RWPE2 (cell line): ENCODE measurements at regions not wholly inside any gene's neighbourhood (a gene's known extent, or its start where the extent isn't known, plus 50 kb on each side); places are given as distances from the start of the nearest gene placed in this dataset.
"Not testable (repeated sequence)": the region's sequence is repeated elsewhere in the genome, so short reads cannot be mapped to it uniquely, and the experiment has no call there.

Source experiments
- ATAC-seq: fragments of 200-7000 bp; cut with Tn5 transposase; 3 replicates; pipeline ENCODE4 v1.9.1; 2021; ENCODE audit warnings: low read depth
- DNase-seq: peaks from one replicate; pipeline ENCODE4 v3.0.0-alpha.2; 2020; ENCODE audit warnings: low spot score
- H3K27ac ChIP-seq: fragments of 450-650 bp; 2 replicates; pipeline ENCODE4 v1.5.1; 2017; ENCODE audit warnings: mild to moderate bottlenecking; ENCODE audit not compliant: poor library complexity, severe bottlenecking
- H3K27me3 ChIP-seq: fragments of 250-450 bp; sonication (Bioruptor Pico); 2 replicates; pipeline ENCODE4 v1.5.1; 2021; ENCODE audit warnings: mild to moderate bottlenecking, moderate library complexity; ENCODE audit not compliant: insufficient read depth, poor library complexity, severe bottlenecking
- H3K36me3 ChIP-seq: fragments of 250-450 bp; sonication (Bioruptor Pico); 2 replicates; pipeline ENCODE4 v1.5.1; 2020; ENCODE audit warnings: low read depth, mild to moderate bottlenecking, moderate library complexity
- H3K4me1 ChIP-seq: fragments of 250-450 bp; sonication (Bioruptor Pico); 2 replicates; pipeline ENCODE4 v1.5.1; 2021; ENCODE audit warnings: mild to moderate bottlenecking, moderate library complexity; ENCODE audit not compliant: insufficient read depth, poor library complexity, severe bottlenecking
- H3K4me3 ChIP-seq: fragments of 250-450 bp; sonication (Bioruptor Pico); 2 replicates; pipeline ENCODE4 v1.5.1; 2021; ENCODE audit warnings: mild to moderate bottlenecking, moderate library complexity; ENCODE audit not compliant: severe bottlenecking
- H3K9me3 ChIP-seq: fragments of 250-450 bp; sonication (Bioruptor Pico); 2 replicates; pipeline ENCODE4 v1.5.1; 2021; ENCODE audit warnings: mild to moderate bottlenecking, moderate library complexity; ENCODE audit not compliant: severe bottlenecking
- TF ChIP-seq, protein P1 (sequence below): fragments of 450-650 bp; IDR thresholded peaks from one replicate; pipeline ENCODE4 v1.5.1; 2017; ENCODE audit warnings: mild to moderate bottlenecking, moderate library complexity; ENCODE audit not compliant: poor library complexity, severe bottlenecking

DNA sequence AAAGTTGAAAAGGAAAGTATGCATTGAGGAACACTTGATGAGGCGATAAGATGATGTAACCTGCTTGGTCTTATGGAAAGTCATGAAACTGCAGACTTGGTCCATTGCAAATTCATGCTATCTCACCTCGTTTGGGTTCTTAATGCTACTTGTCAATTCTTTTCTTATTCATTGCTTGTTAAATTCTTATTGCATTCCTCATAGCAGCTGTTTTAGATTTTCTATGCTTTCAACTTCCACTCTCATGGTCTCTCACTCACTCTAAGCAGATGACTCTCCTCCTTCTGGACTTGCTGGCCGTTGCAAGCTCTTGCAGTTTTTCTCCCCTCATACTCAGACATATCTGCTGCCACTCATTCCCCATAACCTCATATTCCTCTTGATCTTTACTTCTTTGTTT lies 67.8 kb upstream of the CSNK1A1L start:
- TF ChIP-seq, protein P1, sequence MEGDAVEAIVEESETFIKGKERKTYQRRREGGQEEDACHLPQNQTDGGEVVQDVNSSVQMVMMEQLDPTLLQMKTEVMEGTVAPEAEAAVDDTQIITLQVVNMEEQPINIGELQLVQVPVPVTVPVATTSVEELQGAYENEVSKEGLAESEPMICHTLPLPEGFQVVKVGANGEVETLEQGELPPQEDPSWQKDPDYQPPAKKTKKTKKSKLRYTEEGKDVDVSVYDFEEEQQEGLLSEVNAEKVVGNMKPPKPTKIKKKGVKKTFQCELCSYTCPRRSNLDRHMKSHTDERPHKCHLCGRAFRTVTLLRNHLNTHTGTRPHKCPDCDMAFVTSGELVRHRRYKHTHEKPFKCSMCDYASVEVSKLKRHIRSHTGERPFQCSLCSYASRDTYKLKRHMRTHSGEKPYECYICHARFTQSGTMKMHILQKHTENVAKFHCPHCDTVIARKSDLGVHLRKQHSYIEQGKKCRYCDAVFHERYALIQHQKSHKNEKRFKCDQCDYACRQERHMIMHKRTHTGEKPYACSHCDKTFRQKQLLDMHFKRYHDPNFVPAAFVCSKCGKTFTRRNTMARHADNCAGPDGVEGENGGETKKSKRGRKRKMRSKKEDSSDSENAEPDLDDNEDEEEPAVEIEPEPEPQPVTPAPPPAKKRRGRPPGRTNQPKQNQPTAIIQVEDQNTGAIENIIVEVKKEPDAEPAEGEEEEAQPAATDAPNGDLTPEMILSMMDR: no peak
- no peaks in the 10 kb centered on the region for H3K27me3 ChIP-seq
- H3K4me3 ChIP-seq: no peak overlapping the region
- no peak for DNase-seq
- H3K27ac ChIP-seq: no peak overlapping the region
- ATAC-seq: no peak
- H3K9me3 ChIP-seq: no peaks in the 10 kb centered on the region
- no peaks in the 10 kb centered on the region for H3K4me1 ChIP-seq
- no peaks in the 10 kb centered on the region for H3K36me3 ChIP-seq

DNA sequence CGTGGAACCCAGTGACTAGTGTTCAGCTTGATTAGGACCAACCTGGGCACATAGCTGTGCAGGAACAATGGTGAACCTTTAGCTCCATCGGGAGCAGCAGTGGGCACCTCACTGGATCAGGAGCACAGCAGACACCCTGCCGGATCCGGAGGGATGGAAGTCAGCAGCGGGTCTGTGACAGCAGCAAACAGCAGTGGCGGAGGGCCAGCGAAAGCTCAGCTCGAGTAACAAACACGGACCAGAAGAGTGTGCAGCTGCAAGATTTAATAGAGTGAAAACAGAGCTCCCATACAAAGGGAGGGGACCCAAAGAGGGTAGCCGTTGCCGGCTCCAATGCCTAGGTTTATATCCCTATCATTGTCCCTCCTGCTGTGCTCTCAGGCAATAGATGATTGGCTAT lies 66.8 kb upstream of the CSNK1A1L start:
- H3K27ac ChIP-seq: not testable (repeated sequence)

DNA sequence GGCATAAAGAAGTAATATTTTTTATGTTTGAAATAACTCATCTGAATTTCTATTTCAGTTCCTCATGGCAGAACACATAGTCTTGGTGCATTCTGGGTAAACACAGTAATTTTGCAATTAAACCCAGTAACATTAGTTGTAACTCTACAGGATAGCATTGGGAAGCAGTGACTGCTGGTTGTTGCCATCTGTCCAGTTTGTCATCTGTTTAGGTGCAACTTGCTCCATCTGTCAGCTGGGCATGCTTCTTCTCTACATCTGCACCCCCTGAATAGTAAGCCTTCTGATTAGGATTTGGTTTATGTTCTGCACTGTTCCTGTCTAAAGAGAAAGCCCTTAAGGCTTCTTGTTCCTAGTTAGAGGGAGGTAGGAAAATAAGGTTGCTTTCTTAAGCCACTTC lies 63.5 kb upstream of the CSNK1A1L start:
- ATAC-seq: no peak

More for the DNA sequence above, 66.8 kb upstream of the CSNK1A1L start:
- not testable (repeated sequence) for H3K27me3 ChIP-seq, DNase-seq, H3K9me3 ChIP-seq, H3K4me1 ChIP-seq, ATAC-seq, H3K36me3 ChIP-seq, H3K4me3 ChIP-seq

DNA sequence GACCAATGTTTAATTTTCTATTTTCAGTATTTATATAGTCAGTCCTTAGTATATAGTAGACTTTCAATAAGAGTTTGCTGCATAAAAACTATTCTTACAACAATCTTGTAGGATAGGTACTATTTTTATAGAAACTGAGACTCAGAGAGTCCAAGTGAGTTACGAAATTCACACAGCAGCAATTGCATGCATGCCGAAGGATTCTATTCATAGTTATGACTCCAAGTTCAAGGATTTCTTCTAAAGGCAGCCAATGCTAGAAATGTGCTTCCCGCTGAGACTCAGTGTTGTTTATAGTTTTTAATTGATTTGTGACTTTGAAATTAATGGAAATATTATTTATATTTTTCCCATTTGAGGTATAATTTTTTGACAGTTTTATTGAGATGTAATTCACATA lies 62.7 kb upstream of the CSNK1A1L start:
- no peak for ATAC-seq
- Histone ChIP-seq H3K4me1 (no peaks in the 10 kb centered on the region), H3K27me3 (no peaks in the 10 kb centered on the region), H3K36me3 (no peaks in the 10 kb centered on the region), H3K27ac (no peak overlapping the region), H3K9me3 (no peaks in the 10 kb centered on the region), H3K4me3 (no peak overlapping the region)
- TF ChIP-seq, protein P1: no peak
- no peak for DNase-seq

More for the DNA sequence above, 63.5 kb upstream of the CSNK1A1L start:
- no peaks in the 10 kb centered on the region for H3K9me3 ChIP-seq
- H3K4me3 ChIP-seq: no peak overlapping the region
- H3K27me3 ChIP-seq: no peaks in the 10 kb centered on the region
- no peaks in the 10 kb centered on the region for H3K36me3 ChIP-seq
- no peaks in the 10 kb centered on the region for H3K4me1 ChIP-seq
- H3K27ac ChIP-seq: no peak overlapping the region
- TF ChIP-seq, protein P1: no peak
- no peak for DNase-seq

DNA sequence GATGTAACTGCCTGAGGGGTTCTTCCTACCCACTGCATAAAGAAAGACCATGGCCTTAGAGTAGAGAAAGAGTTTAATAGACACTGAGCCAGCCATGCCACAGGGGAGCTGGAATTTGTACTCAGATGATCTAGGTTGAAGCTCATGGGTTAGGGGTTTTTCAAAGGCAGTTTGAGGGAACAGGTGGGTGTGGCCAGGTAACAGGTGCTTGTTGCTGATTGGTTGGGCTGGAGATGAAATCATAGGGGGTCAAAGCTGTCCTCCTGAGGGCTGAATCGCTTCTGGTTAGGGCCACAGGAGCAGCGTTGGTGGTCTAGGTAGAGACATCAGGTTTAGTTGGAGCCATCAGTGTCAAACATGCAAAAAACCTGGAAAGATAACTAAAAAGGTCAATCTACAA lies 59.2 kb upstream of the CSNK1A1L start:
- H3K36me3 ChIP-seq: no peaks in the 10 kb centered on the region
- TF ChIP-seq, protein P1: no peak
- no peak for DNase-seq
- H3K9me3 ChIP-seq: peaks cover 5% of the 10 kb centered on the region
- H3K27ac ChIP-seq: no peak overlapping the region
- no peaks in the 10 kb centered on the region for H3K4me1 ChIP-seq
- no peak for ATAC-seq
- no peak overlapping the region for H3K4me3 ChIP-seq
- no peaks in the 10 kb centered on the region for H3K27me3 ChIP-seq
